H9 (cell line): ENCODE measurements at regions not wholly inside any gene's neighbourhood (a gene's known extent, or its start where the extent isn't known, plus 50 kb on each side); places are given as distances from the start of the nearest gene placed in this dataset.

Source experiments
- DNase-seq: peaks from one replicate; pipeline ENCODE4 v3.0.0-alpha.2; 2017
- H2AFZ ChIP-seq: one replicate; pipeline ENCODE4 v1.6.1; 2013; ENCODE audit warnings: mild to moderate bottlenecking, low read length, control low read depth, moderate library complexity
- H2AK5ac ChIP-seq: 2 replicates; pipeline ENCODE4 v1.6.1; 2013; ENCODE audit warnings: low read length, control low read depth, mixed read lengths; ENCODE audit not compliant: insufficient read length
- H2BK120ac ChIP-seq: one replicate; pipeline ENCODE4 v1.6.1; 2013; ENCODE audit warnings: low read depth, mild to moderate bottlenecking, low read length, control low read depth, inconsistent platforms; ENCODE audit not compliant: poor library complexity, severe bottlenecking
- H2BK12ac ChIP-seq: 2 replicates; pipeline ENCODE4 v1.6.1; 2013; ENCODE audit warnings: low read length, control low read depth, mixed read lengths, low read depth; ENCODE audit not compliant: insufficient read length
- H2BK15ac ChIP-seq: 2 replicates; pipeline ENCODE4 v1.6.1; 2013; ENCODE audit warnings: low read depth, low read length, control low read depth
- H2BK20ac ChIP-seq: one replicate; pipeline ENCODE4 v1.6.1; 2013; ENCODE audit warnings: low read depth, mild to moderate bottlenecking, low read length, control low read depth, inconsistent platforms; ENCODE audit not compliant: poor library complexity, severe bottlenecking
- H2BK5ac ChIP-seq: 2 replicates; pipeline ENCODE4 v1.6.1; 2013; ENCODE audit warnings: low read length, control low read depth, mixed read lengths; ENCODE audit not compliant: insufficient read length
- H3K14ac ChIP-seq: 2 replicates; pipeline ENCODE4 v1.6.1; 2013; ENCODE audit warnings: low read length, control low read depth; ENCODE audit not compliant: insufficient read depth
- H3K18ac ChIP-seq: 2 replicates; pipeline ENCODE4 v1.6.1; 2013; ENCODE audit warnings: low read depth, mild to moderate bottlenecking, mixed read lengths, low read length, control low read depth; ENCODE audit not compliant: insufficient read length
- H3K23ac ChIP-seq: 2 replicates; pipeline ENCODE4 v1.6.1; 2013; ENCODE audit warnings: low read length, control low read depth, mixed read lengths, low read depth; ENCODE audit not compliant: insufficient read length
- H3K23me2 ChIP-seq: 2 replicates; pipeline ENCODE4 v1.6.1; 2013; ENCODE audit warnings: low read depth, mild to moderate bottlenecking, mixed read lengths, low read length, control low read depth; ENCODE audit not compliant: insufficient read length, poor library complexity, severe bottlenecking
- H3K27ac ChIP-seq: 2 replicates; pipeline ENCODE4 v1.5.1; 2013; ENCODE audit warnings: low read length, control low read depth, mixed read lengths, low read depth; ENCODE audit not compliant: insufficient read length
- H3K27me3 ChIP-seq: 2 replicates; pipeline ENCODE4 v1.6.1; 2013; ENCODE audit warnings: low read length, control low read depth, inconsistent platforms; ENCODE audit not compliant: insufficient read depth
- H3K4ac ChIP-seq: 2 replicates; pipeline ENCODE4 v1.6.1; 2013; ENCODE audit warnings: low read depth, mild to moderate bottlenecking, control low read depth, inconsistent platforms, low read length, moderate library complexity
- H3K4me1 ChIP-seq: 2 replicates; pipeline ENCODE4 v1.6.1; 2013; ENCODE audit warnings: low read length, control low read depth, inconsistent platforms; ENCODE audit not compliant: insufficient read depth
- H3K4me2 ChIP-seq: 2 replicates; pipeline ENCODE4 v1.6.1; 2013; ENCODE audit warnings: low read length, control low read depth, mixed read lengths; ENCODE audit not compliant: insufficient read length, insufficient read depth
- H3K56ac ChIP-seq: 2 replicates; pipeline ENCODE4 v1.6.1; 2013; ENCODE audit warnings: low read depth, mild to moderate bottlenecking, mixed read lengths, low read length, control low read depth; ENCODE audit not compliant: insufficient read length
- H3K79me1 ChIP-seq: 2 replicates; pipeline ENCODE4 v1.6.1; 2013; ENCODE audit warnings: low read depth, mild to moderate bottlenecking, moderate library complexity, low read length, control low read depth, inconsistent platforms; ENCODE audit not compliant: insufficient read depth, poor library complexity, severe bottlenecking
- H3K79me2 ChIP-seq: 2 replicates; pipeline ENCODE4 v1.6.1; 2013; ENCODE audit warnings: low read length, control low read depth, inconsistent platforms; ENCODE audit not compliant: insufficient read depth
- H3K9ac ChIP-seq: 2 replicates; pipeline ENCODE4 v1.6.1; 2013; ENCODE audit warnings: low read length, control low read depth, mixed read lengths; ENCODE audit not compliant: insufficient read length; ENCODE audit errors: extremely low read depth
- H3K9me3 ChIP-seq: one replicate; pipeline ENCODE4 v1.6.1; 2013; ENCODE audit warnings: low read depth, low read length, inconsistent platforms; ENCODE audit not compliant: control insufficient read depth
- H3T11ph ChIP-seq: one replicate; pipeline ENCODE4 v1.6.1; 2013; ENCODE audit warnings: mild to moderate bottlenecking, low read length, control low read depth, inconsistent platforms
- H4K20me1 ChIP-seq: one replicate; pipeline ENCODE4 v1.6.1; 2013; ENCODE audit not compliant: control insufficient read depth, insufficient read length, insufficient read depth
- H4K5ac ChIP-seq: 2 replicates; pipeline ENCODE4 v1.6.1; 2013; ENCODE audit warnings: low read depth, mild to moderate bottlenecking, mixed read lengths, low read length, control low read depth; ENCODE audit not compliant: insufficient read length
- H4K8ac ChIP-seq: replicated peaks from 2 replicates; pipeline ENCODE4 v1.6.1; 2013; ENCODE audit warnings: low read length, control low read depth, mixed read lengths, low read depth; ENCODE audit not compliant: insufficient read length
- H4K91ac ChIP-seq: 2 replicates; pipeline ENCODE4 v1.6.1; 2013; ENCODE audit warnings: low read depth, mild to moderate bottlenecking, moderate library complexity, mixed read lengths, low read length, control low read depth; ENCODE audit not compliant: insufficient read length
- H3K27ac Mint-ChIP-seq, 3 experiments: 2 replicates in 2 of 3; 3 replicates in 1 of 3; pipeline ENCODE4 v1.8.0; 2020 to 2021; ENCODE audit warnings: mixed read lengths in 3 of 3, mild to moderate bottlenecking in 1 of 3, moderate library complexity in 1 of 3
- H3K27me3 Mint-ChIP-seq: 2 replicates; pipeline ENCODE4 v1.8.0; 2021; ENCODE audit warnings: low read depth, mild to moderate bottlenecking, moderate library complexity, mixed read lengths
- H3K36me3 Mint-ChIP-seq, 3 experiments: 2 replicates in 2 of 3; 3 replicates in 1 of 3; pipeline ENCODE4 v1.8.0; 2020 to 2021; ENCODE audit warnings: low read depth in 3 of 3, mixed read lengths in 3 of 3; ENCODE audit not compliant: insufficient read depth in 1 of 3
- H3K4me1 Mint-ChIP-seq, 2 experiments: 2 replicates each; pipeline ENCODE4 v1.8.0; 2020; ENCODE audit warnings: mixed read lengths in 2 of 2
- H3K4me3 Mint-ChIP-seq, 2 experiments: 2 replicates in 1 of 2; 3 replicates in 1 of 2; pipeline ENCODE4 v1.8.0; 2020 to 2021; ENCODE audit warnings: mild to moderate bottlenecking in 2 of 2, mixed read lengths in 2 of 2, moderate library complexity in 1 of 2
- H3K9me3 Mint-ChIP-seq, 2 experiments: 2 replicates in 1 of 2; 3 replicates in 1 of 2; pipeline ENCODE4 v1.8.0; 2020; ENCODE audit warnings: mild to moderate bottlenecking in 2 of 2, mixed read lengths in 2 of 2, moderate library complexity in 1 of 2
- WGBS: extraction: QIAGEN DNeasy Blood & Tissue Kit; methylation state at CpG from one replicate; pipeline ENCODE4 v1.1.7; 2013; ENCODE audit warnings: missing lambda C conversion rate, low lambda C conversion rate, mixed read lengths; ENCODE audit not compliant: insufficient read length; ENCODE audit errors: extremely low coverage; 5-methylcytosine and 5-hydroxymethylcytosine counted together
- TF ChIP-seq, protein P1 (sequence below): fragments of 200-600 bp; sonication (generic); conservative IDR thresholded peaks from 3 replicates; pipeline ENCODE4 v1.8.0; 2021; ENCODE audit warnings: antibody characterized with exemption, mild to moderate bottlenecking

DNA sequence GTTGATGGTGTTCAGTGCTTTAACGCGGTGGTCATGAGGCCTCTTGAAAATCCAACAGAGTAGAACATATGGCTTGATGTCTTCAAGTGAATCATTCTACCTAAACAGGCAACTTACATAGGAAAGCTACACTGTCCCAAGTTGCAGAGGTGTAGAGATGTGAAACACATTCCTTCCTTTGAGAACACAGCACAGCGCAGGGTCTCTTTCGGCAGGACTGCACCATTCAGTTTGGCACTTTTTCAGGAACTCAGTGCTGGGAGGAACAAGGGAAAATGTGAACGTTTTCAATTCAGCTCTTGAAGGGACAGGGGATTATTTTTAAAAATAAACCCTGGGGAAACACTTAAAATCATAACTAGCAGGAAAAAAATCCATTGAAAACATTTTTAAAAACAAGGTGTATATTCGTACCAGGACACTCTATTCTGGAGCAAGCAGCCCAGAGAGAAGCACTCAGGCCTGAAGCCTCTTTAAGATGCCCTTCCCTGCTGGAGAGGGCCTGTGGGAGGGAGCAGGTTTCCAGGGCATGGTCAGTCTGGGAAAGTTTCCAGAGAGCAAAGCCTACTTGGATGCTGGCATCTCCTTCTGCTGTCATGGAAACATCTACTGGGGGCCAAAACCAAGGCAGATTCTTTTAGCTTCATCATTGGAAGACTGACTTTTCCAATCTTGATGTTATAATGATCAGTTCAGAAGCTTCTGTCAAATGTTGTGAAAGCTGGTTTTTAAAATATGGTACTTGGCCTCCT lies 60.4 kb upstream of the NPVF start:
- H2BK20ac ChIP-seq, result no peak overlapping the region
- H3K4me1 ChIP-seq, result no peaks in the 10 kb centered on the region; the same call in 1 of the 2 replicates
- H3K36me3 Mint-ChIP-seq, result no peaks in the 10 kb centered on the region; a peak in 1 of 7 replicates
- no CpG with 5 or more reads among the region's 6 CpGs for WGBS
- no peaks in the 10 kb centered on the region for H3K9me3 ChIP-seq
- no peaks in the 10 kb centered on the region for H4K20me1 ChIP-seq
- no peak overlapping the region for H2BK5ac ChIP-seq
- DNase-seq, result no peak
- H3K79me2 ChIP-seq, result no peaks in the 10 kb centered on the region
- no peaks in the 10 kb centered on the region; a peak in 1 of 4 replicates for H3K4me1 Mint-ChIP-seq
- H2BK120ac ChIP-seq, result no peak overlapping the region
- H2BK12ac ChIP-seq, result no peak overlapping the region
- H3K23me2 ChIP-seq, result no peaks in the 10 kb centered on the region
- H4K8ac ChIP-seq, result no peak overlapping the region
- no peak overlapping the region for H4K91ac ChIP-seq
- H3K79me1 ChIP-seq, result no peaks in the 10 kb centered on the region
- no peak overlapping the region for H4K5ac ChIP-seq
- no peak overlapping the region for H3K18ac ChIP-seq
- no peak overlapping the region for H2AFZ ChIP-seq
- H3K4me2 ChIP-seq, result no peak overlapping the region
- no peaks in the 10 kb centered on the region; the same call in 1 of the 2 replicates for H3K27me3 ChIP-seq
- H3K27ac ChIP-seq, result no peak overlapping the region
- no peak overlapping the region for H3K4ac ChIP-seq
- H3K9me3 Mint-ChIP-seq, result no peaks in the 10 kb centered on the region
- no peak overlapping the region for H2BK15ac ChIP-seq
- TF ChIP-seq, protein P1, sequence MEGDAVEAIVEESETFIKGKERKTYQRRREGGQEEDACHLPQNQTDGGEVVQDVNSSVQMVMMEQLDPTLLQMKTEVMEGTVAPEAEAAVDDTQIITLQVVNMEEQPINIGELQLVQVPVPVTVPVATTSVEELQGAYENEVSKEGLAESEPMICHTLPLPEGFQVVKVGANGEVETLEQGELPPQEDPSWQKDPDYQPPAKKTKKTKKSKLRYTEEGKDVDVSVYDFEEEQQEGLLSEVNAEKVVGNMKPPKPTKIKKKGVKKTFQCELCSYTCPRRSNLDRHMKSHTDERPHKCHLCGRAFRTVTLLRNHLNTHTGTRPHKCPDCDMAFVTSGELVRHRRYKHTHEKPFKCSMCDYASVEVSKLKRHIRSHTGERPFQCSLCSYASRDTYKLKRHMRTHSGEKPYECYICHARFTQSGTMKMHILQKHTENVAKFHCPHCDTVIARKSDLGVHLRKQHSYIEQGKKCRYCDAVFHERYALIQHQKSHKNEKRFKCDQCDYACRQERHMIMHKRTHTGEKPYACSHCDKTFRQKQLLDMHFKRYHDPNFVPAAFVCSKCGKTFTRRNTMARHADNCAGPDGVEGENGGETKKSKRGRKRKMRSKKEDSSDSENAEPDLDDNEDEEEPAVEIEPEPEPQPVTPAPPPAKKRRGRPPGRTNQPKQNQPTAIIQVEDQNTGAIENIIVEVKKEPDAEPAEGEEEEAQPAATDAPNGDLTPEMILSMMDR, result no peak
- H3K23ac ChIP-seq, result no peak overlapping the region
- H3T11ph ChIP-seq, result no peak overlapping the region
- no peak overlapping the region for H3K27ac Mint-ChIP-seq
- no peak overlapping the region for H3K14ac ChIP-seq
- no peak overlapping the region for H3K4me3 Mint-ChIP-seq
- H3K9ac ChIP-seq, result no peak overlapping the region
- no peak overlapping the region for H3K56ac ChIP-seq
- no peaks in the 10 kb centered on the region; the same call in 1 of the 2 replicates for H3K27me3 Mint-ChIP-seq
- no peak overlapping the region for H2AK5ac ChIP-seq
